Stimulated activated CD8-positive, alpha-beta memory T cell treated with anti-CD3 and anti-CD28 coated beads, Interleukin-7, amount 100 ng/mL, for 1 hour (primary cell): ENCODE measurements at regions not wholly inside any gene's neighbourhood (a gene's known extent, or its start where the extent isn't known, plus 50 kb on each side); places are given as distances from the start of the nearest gene placed in this dataset.
A peak's percentile ranks its signal among the peaks of the same experiment; 100 is the strongest.

Experiments
- DNase-seq, 2 donors: peaks; one replicate each; pipeline ENCODE4 v3.0.0-alpha.2; 2020; ENCODE audit warnings: low read depth in 2 of 2

- no peak for DNase-seq
Observed at GRCh38 chr16:86747761-86748160, 169.4 kb downstream of the FOXL1 start.

- no peak for DNase-seq
Observed at GRCh38 chr16:86748652-86749051, 170.3 kb downstream of the FOXL1 start.

GRCh38 chr16:86751076-86752030 lies 173.0 kb downstream of the FOXL1 start:
- DNase-seq, result no peak

GRCh38 chr16:86752582-86753175 lies 174.3 kb downstream of the FOXL1 start:
- no peak for DNase-seq

- no peak for DNase-seq
Observed at GRCh38 chr16:86753399-86753798, 175.1 kb downstream of the FOXL1 start.

- no peak for DNase-seq
Observed at GRCh38 chr16:86755571-86756006, 177.2 kb downstream of the FOXL1 start.

- DNase-seq, result no peak
Observed at GRCh38 chr16:86756882-86757703, 178.7 kb downstream of the FOXL1 start.

GRCh38 chr16:86757704-86758040 lies 179.3 kb downstream of the FOXL1 start:
- no peak for DNase-seq

- no peak for DNase-seq
Observed at GRCh38 chr16:86758932-86759331, 180.6 kb downstream of the FOXL1 start.

GRCh38 chr16:86761111-86762031 lies 183.0 kb downstream of the FOXL1 start:
- peak in 1 of 2 donors; percentile 26 for DNase-seq

GRCh38 chr16:86762095-86762494 lies 183.7 kb downstream of the FOXL1 start:
- no peak for DNase-seq

- DNase-seq, result no peak
Observed at GRCh38 chr16:86763819-86764218, 185.5 kb downstream of the FOXL1 start.

- no peak for DNase-seq
Observed at GRCh38 chr16:86764551-86764950, 186.2 kb downstream of the FOXL1 start.

GRCh38 chr16:86765389-86766026 lies 187.2 kb downstream of the FOXL1 start:
- no peak for DNase-seq

- no peak for DNase-seq
Observed at GRCh38 chr16:86766700-86767099, 188.4 kb downstream of the FOXL1 start.

- DNase-seq, result no peak
Observed at GRCh38 chr16:86768228-86768791, 190.0 kb downstream of the FOXL1 start.

GRCh38 chr16:86768999-86769398 lies 190.7 kb downstream of the FOXL1 start:
- DNase-seq, result no peak

- no peak for DNase-seq
Observed at GRCh38 chr16:86771506-86772460, 193.4 kb downstream of the FOXL1 start.

GRCh38 chr16:86772671-86773353 lies 194.5 kb downstream of the FOXL1 start:
- DNase-seq, result no peak
